Muscle of back (tissue), 3 donors: ENCODE measurements at regions not wholly inside any gene's neighbourhood (a gene's known extent, or its start where the extent isn't known, plus 50 kb on each side); places are given as distances from the start of the nearest gene placed in this dataset.
"Not testable (repeated sequence)": the region's sequence is repeated elsewhere in the genome, so short reads cannot be mapped to it uniquely, and the experiment has no call there.

Experiments used
- DNase-seq, 3 donors: peaks; one replicate each; pipeline versions ENCODE4 v3.0.0 to v3.0.0-alpha.2; 2013

- no peak for DNase-seq
Observed at GRCh38 chr9:93813221-93814076, 141.7 kb downstream of the BARX1 start.

- no peak for DNase-seq
Observed at GRCh38 chr9:93812410-93812668, 142.8 kb downstream of the BARX1 start.

GRCh38 chr9:93810028-93810971, 144.9 kb downstream of the BARX1 start:
- DNase-seq: peak in 2 of 3 donors; percentile 8 to 16

- DNase-seq: no peak
Observed at GRCh38 chr9:93809204-93809940, 145.8 kb downstream of the BARX1 start.

GRCh38 chr9:93808115-93809029, 146.8 kb downstream of the BARX1 start:
- no peak for DNase-seq

- no peak for DNase-seq
Observed at GRCh38 chr9:93807166-93808074, 147.7 kb downstream of the BARX1 start.

GRCh38 chr9:93801581-93802284, 153.4 kb downstream of the BARX1 start:
- no peak for DNase-seq

GRCh38 chr9:93801120-93801519, 154.0 kb downstream of the BARX1 start:
- DNase-seq: no peak

- no peak for DNase-seq
Observed at GRCh38 chr9:93792358-93792757, 162.8 kb downstream of the BARX1 start.

- no peak for DNase-seq
Observed at GRCh38 chr9:93786204-93786603, 169.0 kb downstream of the BARX1 start.

- DNase-seq: no peak
Observed at GRCh38 chr9:93776873-93777272, 178.3 kb downstream of the BARX1 start.

GRCh38 chr9:93776256-93776655, 178.9 kb downstream of the BARX1 start:
- DNase-seq: no peak

- no peak for DNase-seq
Observed at GRCh38 chr9:93774331-93775102, 180.6 kb downstream of the BARX1 start.

- DNase-seq: no peak
Observed at GRCh38 chr9:93771276-93771675, 183.9 kb downstream of the BARX1 start.

GRCh38 chr9:93761822-93762221, 185.4 kb downstream of the PHF2 start:
- DNase-seq: no peak

- no peak for DNase-seq
Observed at GRCh38 chr9:93750045-93750444, 173.7 kb downstream of the PHF2 start.

- not testable (repeated sequence) for DNase-seq
Observed at GRCh38 chr9:93748827-93749226, 172.4 kb downstream of the PHF2 start.

- no peak for DNase-seq
Observed at GRCh38 chr9:93731963-93732362, 155.6 kb downstream of the PHF2 start.

GRCh38 chr9:93730648-93731047, 154.3 kb downstream of the PHF2 start:
- DNase-seq: no peak
